Sigmoid colon (tissue), 4 donors: ENCODE measurements at regions not wholly inside any gene's neighbourhood (a gene's known extent, or its start where the extent isn't known, plus 50 kb on each side); places are given as distances from the start of the nearest gene placed in this dataset.

Experiments
- EP300 ChIP-seq, 4 donors: sonication (generic); formaldehyde crosslinking; IDR thresholded peaks; one replicate each; pipeline ENCODE4 v1.6.1; 2017; ENCODE audit warnings: antibody characterized with exemption in 4 of 4
- POLR2A ChIP-seq, 2 donors: fragments of 450-650 bp; IDR thresholded peaks; one replicate each; pipeline ENCODE4 v1.6.1; 2016; ENCODE audit warnings: antibody characterized with exemption in 2 of 2, mild to moderate bottlenecking in 2 of 2, moderate library complexity in 2 of 2
- POLR2AphosphoS5 ChIP-seq, 4 donors: sonication (generic); formaldehyde crosslinking; IDR thresholded peaks; one replicate each; pipeline ENCODE4 v1.6.1; 2017; ENCODE audit warnings: antibody characterized with exemption in 4 of 4
- TF ChIP-seq, protein P1 (sequence below), 4 experiments: fragments of 450-650 bp in 3 of 4; fragments of 200-600 bp in 1 of 4; IDR thresholded peaks; one replicate each; pipeline ENCODE4 v1.5.1; 2016 to 2019; ENCODE audit warnings: antibody characterized with exemption in 4 of 4, mild to moderate bottlenecking in 3 of 4, moderate library complexity in 2 of 4

DNA sequence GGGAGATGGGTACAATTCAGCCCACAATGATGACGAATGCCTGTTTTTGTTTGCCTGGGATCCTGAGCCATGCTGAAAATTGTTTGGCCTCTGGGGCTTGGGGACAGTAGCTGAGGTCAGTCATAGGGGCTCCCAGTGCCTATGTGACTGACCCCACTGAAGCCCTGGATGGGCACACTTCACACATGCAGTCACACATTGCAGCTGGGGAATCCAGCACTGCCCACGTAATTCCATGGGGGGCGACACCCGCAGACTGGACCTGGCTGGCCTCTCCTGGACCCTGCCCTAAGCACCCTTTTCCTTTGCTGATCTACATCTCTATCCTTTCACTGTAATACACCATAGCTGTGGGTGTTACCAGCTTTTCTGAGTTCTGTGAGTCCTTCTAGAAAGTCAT, 295.2 kb upstream of the HS6ST1 start:
- TF ChIP-seq POLR2AphosphoS5 (IDR thresholded peaks at IDR 0.05) (no peak), POLR2A (IDR thresholded peaks at IDR 0.05) (no peak), EP300 (IDR thresholded peaks at IDR 0.05) (no peak)
- TF ChIP-seq, protein P1, sequence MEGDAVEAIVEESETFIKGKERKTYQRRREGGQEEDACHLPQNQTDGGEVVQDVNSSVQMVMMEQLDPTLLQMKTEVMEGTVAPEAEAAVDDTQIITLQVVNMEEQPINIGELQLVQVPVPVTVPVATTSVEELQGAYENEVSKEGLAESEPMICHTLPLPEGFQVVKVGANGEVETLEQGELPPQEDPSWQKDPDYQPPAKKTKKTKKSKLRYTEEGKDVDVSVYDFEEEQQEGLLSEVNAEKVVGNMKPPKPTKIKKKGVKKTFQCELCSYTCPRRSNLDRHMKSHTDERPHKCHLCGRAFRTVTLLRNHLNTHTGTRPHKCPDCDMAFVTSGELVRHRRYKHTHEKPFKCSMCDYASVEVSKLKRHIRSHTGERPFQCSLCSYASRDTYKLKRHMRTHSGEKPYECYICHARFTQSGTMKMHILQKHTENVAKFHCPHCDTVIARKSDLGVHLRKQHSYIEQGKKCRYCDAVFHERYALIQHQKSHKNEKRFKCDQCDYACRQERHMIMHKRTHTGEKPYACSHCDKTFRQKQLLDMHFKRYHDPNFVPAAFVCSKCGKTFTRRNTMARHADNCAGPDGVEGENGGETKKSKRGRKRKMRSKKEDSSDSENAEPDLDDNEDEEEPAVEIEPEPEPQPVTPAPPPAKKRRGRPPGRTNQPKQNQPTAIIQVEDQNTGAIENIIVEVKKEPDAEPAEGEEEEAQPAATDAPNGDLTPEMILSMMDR (IDR thresholded peaks at IDR 0.05) = no peak
